WTC11 (cell line): ENCODE measurements at regions not wholly inside any gene's neighbourhood (a gene's known extent, or its start where the extent isn't known, plus 50 kb on each side); places are given as distances from the start of the nearest gene placed in this dataset.

Experiments used
- ATF2 ChIP-seq: sonication (generic); formaldehyde crosslinking; IDR thresholded peaks from 2 replicates; pipeline ENCODE4 v1.8.1; 2022; ENCODE audit warnings: low read depth, missing genetic modification reagents, borderline replicate concordance
- CTCF ChIP-seq: fragments of 200-600 bp; IDR thresholded peaks from 2 replicates; pipeline ENCODE4 v1.8.0; 2022; ENCODE audit warnings: antibody characterized with exemption
- ELF4 ChIP-seq: sonication (generic); formaldehyde crosslinking; IDR thresholded peaks from 2 replicates; pipeline ENCODE4 v1.8.1; 2022; ENCODE audit warnings: low read depth, mild to moderate bottlenecking, moderate library complexity, missing genetic modification reagents
- JUN ChIP-seq: sonication (generic); formaldehyde crosslinking; IDR thresholded peaks from 2 replicates; pipeline ENCODE4 v1.8.0; 2023; ENCODE audit warnings: mild to moderate bottlenecking, missing genetic modification reagents
- TP53 ChIP-seq: sonication (generic); formaldehyde crosslinking; IDR thresholded peaks from 2 replicates; pipeline ENCODE4 v1.8.1; 2023; ENCODE audit warnings: mild to moderate bottlenecking, missing genetic modification reagents
- ZNF416 ChIP-seq: fragments of 250-450 bp; sonication (Bioruptor Pico); IDR thresholded peaks from 2 replicates; pipeline ENCODE4 v1.9.0; 2021; ENCODE audit warnings: mild to moderate bottlenecking, inconsistent platforms
- TF ChIP-seq, protein P1 (sequence below): sonication (generic); formaldehyde crosslinking; conservative IDR thresholded peaks from 2 replicates; pipeline ENCODE4 v1.8.1; 2022; ENCODE audit warnings: mild to moderate bottlenecking, missing genetic modification reagents

GRCh38 chr1:10945991-10946509 is 66.4 kb upstream of the TARDBP start:
- TF ChIP-seq, protein P1, sequence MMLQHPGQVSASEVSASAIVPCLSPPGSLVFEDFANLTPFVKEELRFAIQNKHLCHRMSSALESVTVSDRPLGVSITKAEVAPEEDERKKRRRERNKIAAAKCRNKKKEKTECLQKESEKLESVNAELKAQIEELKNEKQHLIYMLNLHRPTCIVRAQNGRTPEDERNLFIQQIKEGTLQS (CRISPR knock-in tag) = no peak
- no peak for TF ChIP-seq TP53 (CRISPR knock-in tag)
- TF ChIP-seq ATF2 = no peak
- TF ChIP-seq ZNF416 (CRISPR knock-in tag) = no peak
- no peak for TF ChIP-seq CTCF
- TF ChIP-seq ELF4 (CRISPR knock-in tag) = no peak
- TF ChIP-seq JUN (CRISPR knock-in tag) = no peak
